Caco-2 (cell line): ENCODE measurements at regions not wholly inside any gene's neighbourhood (a gene's known extent, or its start where the extent isn't known, plus 50 kb on each side); places are given as distances from the start of the nearest gene placed in this dataset.

Experiments
- BruUV-seq: library from RNA; stranded (reverse); fragments of 400-500 nt; replicated peaks from 2 replicates; lab custom pipeline; 2021; lab: Mats Ljungman, UMichigan
- CTCF ChIA-PET: fragments of 300-600 bp; sonication (Branson Sonifier 250); formaldehyde crosslinking; loops from one replicate; lab custom pipeline; 2022; ENCODE audit warnings: antibody characterized with exemption; lab: Charles Lee
- POLR2A ChIA-PET: fragments of 300-600 bp; sonication (Branson Sonifier 250); formaldehyde crosslinking; loops from one replicate; lab custom pipeline; 2022; ENCODE audit warnings: antibody characterized with exemption; lab: Charles Lee
- DNase-seq, 2 experiments: peaks; one replicate each; pipeline versions ENCODE4 v3.0.0 to v3.0.0-alpha.2; 2020 to 2022
- H3K27me3 ChIP-seq: replicated peaks from 2 replicates; pipeline ENCODE4 v1.6.0; 2011; ENCODE audit warnings: low read length; ENCODE audit not compliant: control insufficient read depth, insufficient read depth
- H3K36me3 ChIP-seq: 2 replicates; pipeline ENCODE4 v1.5.1; 2011; ENCODE audit warnings: low read length; ENCODE audit not compliant: control insufficient read depth, insufficient read depth
- H3K4me1 ChIP-seq: fragments of 250-450 bp; sonication (Bioruptor Pico); 2 replicates; pipeline ENCODE4 v1.5.1; 2020; ENCODE audit warnings: mild to moderate bottlenecking
- H3K4me3 ChIP-seq: 2 replicates; pipeline ENCODE4 v1.5.1; 2011; ENCODE audit warnings: low read depth, mild to moderate bottlenecking, control low read depth, low read length
- H3K9me3 ChIP-seq: fragments of 250-450 bp; sonication (Bioruptor Pico); 2 replicates; pipeline ENCODE4 v1.5.1; 2020; ENCODE audit warnings: mild to moderate bottlenecking, moderate library complexity
- H3K27ac Mint-ChIP-seq: one replicate; pipeline ENCODE4 v1.8.0; 2022; ENCODE audit warnings: mixed read lengths; ENCODE audit not compliant: unreplicated experiment
- H3K27me3 Mint-ChIP-seq: one replicate; pipeline ENCODE4 v1.8.0; 2022; ENCODE audit warnings: mixed read lengths; ENCODE audit not compliant: insufficient read depth, unreplicated experiment
- H3K36me3 Mint-ChIP-seq: one replicate; pipeline ENCODE4 v1.8.0; 2022; ENCODE audit warnings: mild to moderate bottlenecking, mixed read lengths; ENCODE audit not compliant: insufficient read depth, unreplicated experiment
- H3K4me1 Mint-ChIP-seq: one replicate; pipeline ENCODE4 v1.8.0; 2022; ENCODE audit warnings: low read depth, mixed read lengths; ENCODE audit not compliant: unreplicated experiment
- H3K4me3 Mint-ChIP-seq: one replicate; pipeline ENCODE4 v1.8.0; 2022; ENCODE audit warnings: mild to moderate bottlenecking, moderate library complexity, mixed read lengths; ENCODE audit not compliant: unreplicated experiment
- H3K9me3 Mint-ChIP-seq: one replicate; pipeline ENCODE4 v1.8.0; 2022; ENCODE audit warnings: mixed read lengths; ENCODE audit not compliant: unreplicated experiment
- intact Hi-C: fragments of 100-400 bp; cut with micrococcal nuclease; formaldehyde crosslinking; loops from one replicate; pipeline ENCODE4 v1.10.0; 2022; ENCODE audit not compliant: unreplicated experiment
- TF ChIP-seq, protein P1 (sequence below), 2 experiments: fragments of 200-600 bp in 1 of 2; IDR thresholded peaks; 1 replicate in 1 of 2; 2 replicates in 1 of 2; pipeline versions ENCODE4 v1.5.1 to v1.8.0; 2011 to 2022; ENCODE audit warnings: antibody characterized with exemption in 1 of 2, control low read depth in 1 of 2, inconsistent platforms in 1 of 2, low read depth in 1 of 2, low read length in 1 of 2, mild to moderate bottlenecking in 1 of 2, moderate library complexity in 1 of 2; ENCODE audit not compliant: insufficient read depth in 1 of 2, severe bottlenecking in 1 of 2, unreplicated experiment in 1 of 2

DNA sequence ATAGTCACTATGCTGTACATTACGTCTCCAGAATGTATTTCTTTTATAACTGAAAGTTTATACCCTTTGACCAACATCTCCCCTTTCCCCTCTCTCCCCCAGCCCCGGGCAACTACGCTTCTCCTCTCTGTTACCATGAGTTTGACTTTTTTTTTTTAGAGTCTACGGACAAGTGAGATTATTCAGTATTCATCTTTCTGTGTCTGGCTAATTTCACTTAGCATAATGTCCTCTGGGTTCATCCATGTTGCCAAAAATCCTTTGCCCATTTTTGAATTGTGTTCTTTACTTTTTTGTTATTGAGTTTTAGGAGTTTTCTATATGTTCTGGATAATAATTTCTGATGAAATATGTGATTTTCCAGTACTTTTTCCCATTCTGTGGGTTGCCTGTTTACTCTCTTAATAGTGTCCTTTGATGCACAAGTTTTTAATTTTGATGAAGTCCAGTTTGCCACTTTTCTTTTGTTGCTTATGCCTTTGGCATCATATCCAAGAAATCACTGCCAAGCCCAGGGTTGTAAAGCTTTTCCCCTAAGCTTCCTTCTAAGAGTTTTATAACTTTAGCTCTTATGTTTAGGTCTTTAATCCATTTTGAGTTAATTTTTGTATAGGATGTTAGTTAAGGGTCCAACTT, 126.7 kb upstream of the NSMCE3 start:
- Histone ChIP-seq H3K27me3 (no peaks in the 10 kb centered on the region), H3K9me3 (no peaks in the 10 kb centered on the region), H3K4me1 (no peaks in the 10 kb centered on the region), H3K36me3 (no peaks in the 10 kb centered on the region), H3K4me3 (no peak overlapping the region)
- no peaks in the 10 kb centered on the region for H3K36me3 Mint-ChIP-seq
- peaks cover 14% of the 10 kb centered on the region for H3K27me3 Mint-ChIP-seq
- TF ChIP-seq, protein P1, sequence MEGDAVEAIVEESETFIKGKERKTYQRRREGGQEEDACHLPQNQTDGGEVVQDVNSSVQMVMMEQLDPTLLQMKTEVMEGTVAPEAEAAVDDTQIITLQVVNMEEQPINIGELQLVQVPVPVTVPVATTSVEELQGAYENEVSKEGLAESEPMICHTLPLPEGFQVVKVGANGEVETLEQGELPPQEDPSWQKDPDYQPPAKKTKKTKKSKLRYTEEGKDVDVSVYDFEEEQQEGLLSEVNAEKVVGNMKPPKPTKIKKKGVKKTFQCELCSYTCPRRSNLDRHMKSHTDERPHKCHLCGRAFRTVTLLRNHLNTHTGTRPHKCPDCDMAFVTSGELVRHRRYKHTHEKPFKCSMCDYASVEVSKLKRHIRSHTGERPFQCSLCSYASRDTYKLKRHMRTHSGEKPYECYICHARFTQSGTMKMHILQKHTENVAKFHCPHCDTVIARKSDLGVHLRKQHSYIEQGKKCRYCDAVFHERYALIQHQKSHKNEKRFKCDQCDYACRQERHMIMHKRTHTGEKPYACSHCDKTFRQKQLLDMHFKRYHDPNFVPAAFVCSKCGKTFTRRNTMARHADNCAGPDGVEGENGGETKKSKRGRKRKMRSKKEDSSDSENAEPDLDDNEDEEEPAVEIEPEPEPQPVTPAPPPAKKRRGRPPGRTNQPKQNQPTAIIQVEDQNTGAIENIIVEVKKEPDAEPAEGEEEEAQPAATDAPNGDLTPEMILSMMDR (IDR thresholded peaks at IDR 0.05; ENCODE audit: insufficient read depth in 1 of 2, low read depth in 1 of 2, low read length in 1 of 2, severe bottlenecking in 1 of 2, unreplicated experiment in 1 of 2), result no peak
- CTCF ChIA-PET, result no interaction called here
- no peak for DNase-seq
- intact Hi-C loops, result no loop called here
- BruUV-seq, result no TSS peak
- H3K9me3 Mint-ChIP-seq, result no peaks in the 10 kb centered on the region
- H3K27ac Mint-ChIP-seq, result no peak overlapping the region
- POLR2A ChIA-PET, result no interaction called here
- no peak overlapping the region for H3K4me3 Mint-ChIP-seq
- no peaks in the 10 kb centered on the region for H3K4me1 Mint-ChIP-seq

DNA sequence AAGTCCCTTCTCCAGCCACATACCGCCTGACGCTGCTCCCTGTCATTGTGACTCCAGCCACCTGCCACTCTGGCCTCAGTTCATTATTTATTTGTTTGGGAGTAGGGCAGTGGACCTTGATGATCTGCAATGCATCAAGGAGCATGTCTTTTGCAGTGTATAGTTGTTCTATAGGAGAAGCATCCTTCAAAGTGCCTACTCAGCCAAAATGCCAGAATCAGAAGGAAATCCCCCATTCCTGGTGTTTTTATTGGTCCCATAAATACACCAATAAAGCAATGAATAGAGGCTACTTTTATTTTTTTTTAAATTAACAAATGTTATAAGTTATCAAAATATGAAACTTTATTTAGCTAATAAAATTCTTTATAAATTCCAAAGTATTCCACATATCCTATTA, 123.8 kb upstream of the NSMCE3 start:
- DNase-seq, result no peak
- Mint-ChIP-seq H3K36me3 (no peaks in the 10 kb centered on the region), H3K9me3 (no peaks in the 10 kb centered on the region), H3K4me3 (no peak overlapping the region), H3K27me3 (peaks cover 11% of the 10 kb centered on the region), H3K4me1 (no peaks in the 10 kb centered on the region), H3K27ac (no peak overlapping the region)
- no TSS peak for BruUV-seq
- ChIA-PET POLR2A (no interaction called here), CTCF (no interaction called here)
- TF ChIP-seq, protein P1 (IDR thresholded peaks at IDR 0.05; ENCODE audit: insufficient read depth in 1 of 2, low read depth in 1 of 2, low read length in 1 of 2, severe bottlenecking in 1 of 2, unreplicated experiment in 1 of 2), result no peak
- H3K27me3 ChIP-seq, result no peaks in the 10 kb centered on the region
- intact Hi-C loops, result no loop called here
- no peaks in the 10 kb centered on the region for H3K9me3 ChIP-seq
- H3K4me3 ChIP-seq, result no peak overlapping the region
- H3K4me1 ChIP-seq, result no peaks in the 10 kb centered on the region
- no peaks in the 10 kb centered on the region for H3K36me3 ChIP-seq

DNA sequence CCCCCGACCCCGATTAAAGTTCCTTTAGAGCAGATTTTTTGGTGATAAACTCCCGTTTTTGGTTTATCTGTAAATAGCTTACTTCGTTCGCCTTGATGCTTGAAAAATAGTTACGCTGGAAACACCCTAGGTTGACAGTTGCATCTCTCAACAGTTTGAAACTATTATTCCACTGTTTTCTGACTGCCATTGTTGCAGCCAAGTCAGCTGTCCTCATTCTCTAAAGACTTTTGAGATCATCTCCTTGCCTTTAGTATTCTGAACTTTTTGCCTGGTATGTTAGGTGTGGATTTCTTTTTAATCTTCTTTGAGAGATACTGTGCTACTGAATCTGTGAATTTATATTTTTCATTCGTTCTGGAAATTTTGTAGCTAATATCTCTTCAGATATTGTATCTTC, 122.7 kb upstream of the NSMCE3 start:
- H3K9me3 ChIP-seq, result no peaks in the 10 kb centered on the region
- no peaks in the 10 kb centered on the region for H3K4me1 ChIP-seq
- ChIA-PET POLR2A (no interaction called here), CTCF (no interaction called here)
- no peaks in the 10 kb centered on the region for H3K36me3 Mint-ChIP-seq
- intact Hi-C loops, result no loop called here
- H3K27ac Mint-ChIP-seq, result no peak overlapping the region
- TF ChIP-seq, protein P1 (IDR thresholded peaks at IDR 0.05; ENCODE audit: insufficient read depth in 1 of 2, low read depth in 1 of 2, low read length in 1 of 2, severe bottlenecking in 1 of 2, unreplicated experiment in 1 of 2), result no peak
- H3K27me3 ChIP-seq, result no peaks in the 10 kb centered on the region
- no peak overlapping the region for H3K4me3 Mint-ChIP-seq
- no peak for DNase-seq
- no peaks in the 10 kb centered on the region for H3K36me3 ChIP-seq
- H3K4me3 ChIP-seq, result no peak overlapping the region
- H3K9me3 Mint-ChIP-seq, result no peaks in the 10 kb centered on the region
- BruUV-seq, result no TSS peak
- peaks cover 7% of the 10 kb centered on the region for H3K27me3 Mint-ChIP-seq
- no peaks in the 10 kb centered on the region for H3K4me1 Mint-ChIP-seq
